ENCODE measurements at regions not wholly inside any gene's neighbourhood (a gene's known extent, or its start where the extent isn't known, plus 50 kb on each side); places are given as distances from the start of the nearest gene placed in this dataset.

GRCh38 chr1:87989346-87989745, 660.7 kb downstream of the LMO4 start:
- TF ChIP-seq CTCF (IDR thresholded peaks at IDR 0.05) = no peak
- TF ChIP-seq POLR2A (IDR thresholded peaks at IDR 0.05) = no peak
